ENCODE measurements at regions not wholly inside any gene's neighbourhood (a gene's known extent, or its start where the extent isn't known, plus 50 kb on each side); places are given as distances from the start of the nearest gene placed in this dataset.

DNA sequence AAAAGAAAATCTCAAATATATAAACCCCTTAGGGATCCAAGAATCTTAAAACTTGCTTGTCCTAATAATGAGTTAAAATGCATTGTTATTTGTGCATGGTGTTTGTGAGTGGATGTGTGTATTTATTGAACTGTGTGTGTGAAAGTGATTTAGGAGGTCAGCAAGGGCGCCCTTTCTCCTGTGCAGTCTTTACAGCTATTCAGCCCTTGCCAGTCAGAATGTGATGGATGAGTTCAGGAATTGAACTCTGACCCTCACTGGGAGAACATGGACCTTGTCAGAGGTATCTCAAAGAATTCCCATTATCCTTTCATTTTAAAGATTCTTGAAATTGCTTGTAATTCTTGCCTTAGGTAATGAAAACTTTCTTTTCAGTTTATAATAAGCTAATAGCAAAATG is 493.0 kb upstream of the ADGRL4 start:
- TF ChIP-seq ZNF274 (IDR thresholded peaks at IDR 0.05; ENCODE audit: low read depth, low read length) (no peak), SUZ12 (IDR thresholded peaks at IDR 0.05; ENCODE audit: extremely low read depth, insufficient read depth, insufficient read length) (no peak), YY1 (IDR thresholded peaks at IDR 0.05; ENCODE audit: insufficient read depth, insufficient read length) (no peak)
